ENCODE measurements at regions not wholly inside any gene's neighbourhood (a gene's known extent, or its start where the extent isn't known, plus 50 kb on each side); places are given as distances from the start of the nearest gene placed in this dataset.

- TF ChIP-seq CTCF (IDR thresholded peaks at IDR 0.05 in 8 of 11, conservative IDR thresholded peaks at IDR 0.05 in 3 of 11) (no peak), POLR2A (IDR thresholded peaks at IDR 0.05) (no peak)
These were observed 129.0 kb downstream of the RAP2A start for GRCh38 chr13:97562962-97563361.
